GM18498 (cell line): ENCODE measurements at regions not wholly inside any gene's neighbourhood (a gene's known extent, or its start where the extent isn't known, plus 50 kb on each side); places are given as distances from the start of the nearest gene placed in this dataset.
"Not testable (repeated sequence)": the region's sequence is repeated elsewhere in the genome, so short reads cannot be mapped to it uniquely, and the experiment has no call there.

Experiments used
- ATAC-seq: cut with Tn5 transposase; IDR thresholded peaks from one replicate; pipeline ENCODE4 v1.9.1; 2021; ENCODE audit warnings: mild to moderate bottlenecking, moderate library complexity; ENCODE audit not compliant: unreplicated experiment

- ATAC-seq: no peak
These were observed 52.3 kb upstream of the ARMC3 start for GRCh38 chr10:22875581-22875980.

- no peak for ATAC-seq
These were observed 53.5 kb upstream of the ARMC3 start for GRCh38 chr10:22874189-22874854.

- peak; percentile 62 for ATAC-seq
These were observed 71.3 kb upstream of the ARMC3 start for GRCh38 chr10:22856444-22857074.

- no peak for ATAC-seq
These were observed 72.9 kb upstream of the ARMC3 start for GRCh38 chr10:22854935-22855421.

GRCh38 chr10:22853906-22854447 lies 73.9 kb upstream of the ARMC3 start:
- no peak for ATAC-seq

- ATAC-seq: no peak
These were observed 75.0 kb upstream of the ARMC3 start for GRCh38 chr10:22852712-22853353.

GRCh38 chr10:22851865-22852239 lies 76.0 kb upstream of the ARMC3 start:
- ATAC-seq: no peak

GRCh38 chr10:22850541-22850940 lies 77.3 kb upstream of the ARMC3 start:
- no peak for ATAC-seq

GRCh38 chr10:22849077-22849805 lies 78.6 kb upstream of the ARMC3 start:
- ATAC-seq: no peak

- ATAC-seq: no peak
These were observed 79.3 kb upstream of the ARMC3 start for GRCh38 chr10:22848509-22848908.

GRCh38 chr10:22846294-22846693 lies 81.6 kb upstream of the ARMC3 start:
- ATAC-seq: no peak

- ATAC-seq: no peak
These were observed 88.2 kb upstream of the ARMC3 start for GRCh38 chr10:22839639-22840038.

GRCh38 chr10:22837771-22838170 lies 90.1 kb upstream of the ARMC3 start:
- no peak for ATAC-seq

GRCh38 chr10:22837351-22837750 lies 90.5 kb upstream of the ARMC3 start:
- no peak for ATAC-seq

- no peak for ATAC-seq
These were observed 93.4 kb upstream of the ARMC3 start for GRCh38 chr10:22834471-22834870.

- no peak for ATAC-seq
These were observed 94.1 kb upstream of the ARMC3 start for GRCh38 chr10:22833781-22834180.

- no peak for ATAC-seq
These were observed 94.5 kb upstream of the ARMC3 start for GRCh38 chr10:22833353-22833752.

GRCh38 chr10:22832851-22833250 lies 95.0 kb upstream of the ARMC3 start:
- no peak for ATAC-seq

GRCh38 chr10:22832066-22832602 lies 95.7 kb upstream of the ARMC3 start:
- ATAC-seq: no peak

- ATAC-seq: no peak
These were observed 96.3 kb upstream of the ARMC3 start for GRCh38 chr10:22831586-22831985.

GRCh38 chr10:22828712-22829111 lies 99.1 kb upstream of the ARMC3 start:
- not testable (repeated sequence) for ATAC-seq
